GM18498 (cell line): ENCODE measurements at regions not wholly inside any gene's neighbourhood (a gene's known extent, or its start where the extent isn't known, plus 50 kb on each side); places are given as distances from the start of the nearest gene placed in this dataset.
"Not testable (repeated sequence)": the region's sequence is repeated elsewhere in the genome, so short reads cannot be mapped to it uniquely, and the experiment has no call there.

Experiments
- ATAC-seq: cut with Tn5 transposase; IDR thresholded peaks from one replicate; pipeline ENCODE4 v1.9.1; 2021; ENCODE audit warnings: mild to moderate bottlenecking, moderate library complexity; ENCODE audit not compliant: unreplicated experiment

DNA sequence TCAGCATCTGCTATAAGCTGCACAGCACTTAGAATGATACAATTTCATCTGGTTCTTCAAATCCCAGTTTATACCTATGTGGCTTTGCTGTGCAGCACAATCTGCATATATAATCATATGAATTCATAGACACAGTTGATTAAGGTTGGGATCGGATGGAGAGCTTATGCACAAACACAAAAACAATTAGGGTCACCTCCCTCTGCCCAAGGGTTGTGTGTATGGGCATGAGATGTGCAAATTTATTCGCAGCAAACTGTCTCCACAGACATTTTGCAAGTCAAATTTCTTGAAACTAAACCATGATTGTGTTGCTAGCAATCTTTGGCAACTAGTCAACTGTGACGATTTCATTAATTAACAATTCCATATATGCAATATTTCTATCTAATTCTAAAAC is 955.7 kb downstream of the SORCS3 start:
- no peak for ATAC-seq

DNA sequence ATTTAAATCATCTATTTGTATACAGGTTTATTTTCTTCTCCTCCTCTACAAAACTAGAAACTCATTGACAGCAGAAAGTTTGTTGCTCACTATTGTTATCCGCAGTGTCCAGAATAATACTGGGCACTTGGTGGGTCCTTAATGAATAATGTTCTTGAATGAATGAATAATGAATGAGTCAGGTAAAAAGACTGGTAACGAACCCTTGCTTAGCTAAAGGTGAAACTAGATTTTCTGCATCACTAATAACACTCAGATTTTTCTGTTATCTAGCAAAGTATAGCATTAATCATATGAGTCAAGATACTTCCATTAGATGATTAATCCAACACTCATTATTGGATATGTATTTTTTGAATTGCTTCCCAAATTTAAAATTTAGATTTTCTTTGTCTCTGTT is 953.2 kb downstream of the SORCS3 start:
- ATAC-seq, result no peak

DNA sequence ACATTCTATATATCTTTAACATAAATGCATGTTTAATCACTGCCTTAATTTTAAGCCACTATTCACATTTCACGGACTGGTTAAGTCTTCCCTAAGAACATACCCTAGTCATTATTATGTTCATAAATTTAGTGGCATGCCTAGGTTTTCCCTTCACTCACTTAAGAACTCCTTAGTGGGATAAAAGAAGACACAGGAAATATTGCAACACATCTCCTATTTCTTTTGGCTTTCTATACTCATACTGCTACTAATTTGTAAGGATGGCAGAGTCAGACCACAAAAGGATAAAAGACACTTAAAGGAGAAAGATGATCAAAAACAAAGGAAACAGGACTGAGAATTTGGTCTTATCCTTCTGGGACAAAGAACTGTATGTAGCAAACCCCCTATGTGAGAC is 951.4 kb downstream of the SORCS3 start:
- no peak for ATAC-seq

DNA sequence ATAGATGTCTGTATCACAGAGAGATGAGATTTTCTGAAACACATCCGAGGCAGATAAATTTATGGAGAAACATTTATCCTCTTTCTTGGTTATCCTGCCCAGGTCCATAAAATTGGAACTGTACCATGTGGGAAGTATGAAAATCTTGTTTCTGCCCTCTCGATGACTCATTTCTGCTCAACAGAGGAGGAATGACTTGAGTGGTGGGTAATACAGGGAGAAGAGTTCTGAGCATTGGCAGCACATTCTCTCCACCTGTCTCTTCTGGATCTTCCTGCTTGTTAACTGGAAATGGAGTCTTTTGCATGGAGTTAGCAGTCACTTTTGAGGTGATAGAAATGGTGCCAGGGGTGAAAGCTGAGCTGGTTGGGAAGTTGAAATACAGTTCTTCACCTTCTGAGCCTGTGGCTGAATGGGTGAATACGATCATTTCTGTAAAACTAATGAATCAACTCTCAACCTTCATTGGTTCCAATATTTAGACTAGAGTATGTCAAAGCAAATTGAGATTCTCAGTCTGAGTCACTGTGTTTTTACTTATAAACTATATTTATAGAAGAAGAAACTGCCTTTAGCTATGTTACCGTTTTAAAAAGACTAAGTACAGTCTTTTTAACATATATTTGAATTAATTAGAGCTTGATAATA is 945.5 kb downstream of the SORCS3 start:
- no peak for ATAC-seq

DNA sequence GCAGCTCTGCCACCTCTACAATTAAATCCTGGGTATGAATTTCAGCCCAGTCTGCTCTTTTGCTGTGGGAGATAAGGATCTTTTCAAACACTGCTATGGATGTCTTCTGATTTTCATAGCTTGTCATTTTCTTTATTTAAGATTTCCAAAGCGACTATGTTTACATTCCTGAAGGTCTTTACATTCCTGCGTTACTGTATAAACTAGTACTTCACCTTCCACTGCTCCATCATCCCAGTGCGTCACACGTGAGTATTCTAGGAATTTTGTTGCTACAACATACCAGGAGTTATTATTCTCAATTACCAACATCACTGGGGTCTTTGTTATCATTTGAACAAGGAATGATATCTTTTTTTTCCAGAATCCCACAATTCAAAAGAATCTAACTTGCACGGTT is 944.7 kb downstream of the SORCS3 start:
- no peak for ATAC-seq

DNA sequence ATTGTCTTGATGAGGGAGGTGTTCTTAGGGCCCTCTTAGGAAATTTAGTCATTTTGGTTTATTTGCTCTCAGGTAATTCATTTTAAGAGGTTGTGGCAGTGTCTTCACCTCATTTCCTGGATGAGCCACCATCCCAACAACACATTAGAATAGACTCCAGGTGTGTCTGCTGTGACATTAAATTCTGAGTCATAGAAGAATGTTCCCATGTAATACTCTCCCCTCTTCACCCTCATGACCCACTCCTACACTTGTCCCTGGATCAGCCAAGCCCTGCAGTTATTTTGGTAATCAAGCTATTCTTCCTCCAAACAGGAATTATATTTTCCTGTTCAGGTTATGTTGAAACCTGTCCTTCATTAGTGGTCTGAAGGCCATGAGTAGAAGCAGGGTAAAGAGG is 944.1 kb downstream of the SORCS3 start:
- no peak for ATAC-seq

DNA sequence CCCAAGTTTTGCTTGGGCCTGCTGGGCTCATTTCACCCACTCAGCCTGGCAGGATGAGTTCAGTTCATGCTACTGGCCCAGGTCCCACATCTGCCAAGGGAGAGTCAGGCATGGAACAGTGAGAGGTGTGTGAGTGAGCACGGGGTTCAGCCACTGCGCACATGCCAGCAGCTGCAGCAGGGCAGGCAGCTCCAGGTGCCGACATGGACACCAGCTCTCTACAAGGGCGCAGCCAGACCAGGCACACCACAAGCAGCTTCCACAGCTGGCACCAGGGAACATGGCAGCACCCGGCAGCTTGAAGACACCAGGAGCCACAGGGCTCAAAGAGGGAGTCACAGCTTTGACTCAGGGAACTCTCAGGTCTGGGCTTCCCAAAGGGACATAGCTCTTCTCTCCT is 938.0 kb downstream of the SORCS3 start:
- ATAC-seq, result no peak

DNA sequence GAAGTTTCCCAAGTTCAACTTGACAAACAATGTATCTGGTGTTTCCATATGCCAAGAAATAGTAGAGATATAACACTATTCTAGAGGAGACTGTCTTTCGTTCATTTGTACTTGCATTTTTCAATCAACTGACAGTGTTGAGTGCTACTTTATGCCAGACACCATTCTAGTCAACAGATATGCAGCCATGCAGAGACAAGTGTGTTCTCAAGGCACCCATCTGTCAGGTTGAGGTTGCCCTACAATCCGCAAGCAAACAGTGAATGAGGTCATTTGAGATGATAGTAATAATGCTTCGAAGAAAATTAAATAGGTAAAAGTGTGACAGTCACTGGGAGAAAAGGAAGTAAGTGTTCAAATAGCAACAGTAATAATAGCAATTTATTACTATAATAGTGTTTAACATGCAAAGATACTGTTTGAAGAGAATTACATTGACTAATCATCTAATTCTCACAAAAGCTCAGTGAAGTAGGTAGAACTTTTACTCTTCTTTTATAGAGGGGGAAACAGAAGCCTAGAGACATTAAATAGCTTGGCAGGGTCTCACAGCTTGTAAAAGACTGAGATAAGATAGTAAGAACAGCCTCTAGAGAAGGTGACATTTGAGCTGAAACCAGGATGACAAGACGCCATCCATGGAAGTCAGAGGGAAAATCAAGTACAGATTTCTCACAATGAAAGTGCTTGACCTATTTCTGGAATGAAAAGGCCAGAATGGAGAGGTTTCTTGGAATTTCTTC is 936.9 kb downstream of the SORCS3 start:
- ATAC-seq, result no peak

DNA sequence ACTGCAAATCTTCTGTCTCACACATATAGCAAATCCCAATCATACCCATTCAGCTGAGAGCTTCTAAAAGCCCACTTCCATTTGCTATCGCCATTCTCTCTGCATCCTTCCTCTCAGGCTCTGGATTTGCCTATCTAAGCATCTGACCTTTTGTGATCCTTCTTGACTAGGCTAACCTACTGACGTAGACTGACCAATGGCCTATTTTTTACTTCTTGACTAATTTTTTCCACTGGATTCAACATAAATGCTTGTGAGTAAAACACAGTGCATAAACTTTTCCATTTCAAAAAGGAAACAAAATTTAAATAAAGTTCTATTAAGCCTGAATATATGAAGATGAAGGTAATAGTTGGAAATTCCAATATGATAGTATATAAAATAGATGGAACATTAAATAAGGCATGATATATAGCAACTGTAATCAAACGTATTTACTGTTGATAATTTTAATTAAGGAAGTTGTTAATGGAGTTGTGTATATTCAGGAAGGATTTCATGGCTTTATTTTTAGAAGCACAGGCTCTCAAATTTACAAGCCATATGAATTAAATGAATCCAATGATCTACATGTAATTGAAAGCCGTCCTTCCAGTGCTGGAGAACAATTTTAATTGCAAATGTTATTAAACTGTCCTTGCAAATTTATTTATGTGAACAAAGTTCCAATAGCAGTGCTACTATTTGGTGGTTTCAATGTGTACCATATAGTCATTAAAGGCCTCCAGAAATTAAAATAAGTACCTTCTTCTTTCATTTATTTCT is 918.4 kb downstream of the SORCS3 start:
- no peak for ATAC-seq

DNA sequence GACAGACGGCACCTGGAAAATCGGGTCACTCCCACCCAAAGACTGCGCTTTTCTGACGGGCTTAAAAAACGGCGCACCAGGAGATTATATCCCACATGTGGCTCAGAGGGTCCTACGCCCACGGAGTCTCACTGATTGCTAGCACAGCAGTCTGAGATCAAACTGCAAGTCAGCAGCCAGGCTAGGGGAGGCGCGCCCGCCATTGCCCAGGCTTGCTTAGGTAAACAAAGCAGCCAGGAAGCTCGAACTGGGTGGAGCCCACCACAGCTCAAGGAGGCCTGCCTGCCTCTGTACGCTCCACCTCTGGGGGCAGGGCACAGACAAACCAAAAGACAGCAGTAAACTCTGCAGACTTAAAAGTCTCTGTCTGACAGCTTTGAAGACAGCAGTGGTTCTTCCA is 909.4 kb downstream of the SORCS3 start:
- not testable (repeated sequence) for ATAC-seq

DNA sequence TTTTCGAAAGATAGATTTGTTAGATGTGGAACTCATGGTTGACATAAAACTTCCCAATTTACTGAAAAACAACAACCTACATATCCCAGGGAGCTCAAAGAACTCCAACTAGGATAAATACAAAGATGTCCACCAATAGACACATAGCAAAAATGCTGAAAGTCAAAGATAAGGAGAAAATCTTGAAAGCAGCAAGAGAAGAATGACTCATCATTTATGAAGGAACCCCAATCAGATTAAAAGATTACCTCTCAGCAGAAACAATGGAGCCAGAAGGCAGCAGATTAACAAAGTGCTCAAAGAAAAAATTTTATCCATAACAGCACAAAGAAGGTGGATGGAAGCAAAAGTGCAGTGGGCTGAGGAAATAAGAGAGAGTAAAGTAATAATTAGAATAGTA is 908.6 kb downstream of the SORCS3 start:
- no peak for ATAC-seq

DNA sequence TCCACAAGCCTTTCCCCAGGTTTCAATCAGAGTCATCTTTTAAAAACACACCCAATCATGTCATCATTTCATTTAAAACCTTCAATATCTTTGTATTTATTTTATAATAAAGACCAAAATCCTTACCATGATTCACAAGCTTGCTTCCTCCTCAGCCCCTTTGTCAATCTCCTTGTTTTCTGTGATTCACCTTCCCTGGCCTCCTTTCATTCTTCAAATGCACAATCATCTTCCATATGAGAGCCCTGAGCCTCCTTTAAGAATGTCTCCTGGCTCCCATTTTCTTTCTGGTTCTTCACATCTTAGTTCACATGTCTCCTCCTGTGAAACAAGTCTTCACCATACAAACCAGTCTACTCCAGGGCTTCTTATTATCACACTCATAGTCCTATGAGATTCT is 904.0 kb downstream of the SORCS3 start:
- ATAC-seq, result no peak

DNA sequence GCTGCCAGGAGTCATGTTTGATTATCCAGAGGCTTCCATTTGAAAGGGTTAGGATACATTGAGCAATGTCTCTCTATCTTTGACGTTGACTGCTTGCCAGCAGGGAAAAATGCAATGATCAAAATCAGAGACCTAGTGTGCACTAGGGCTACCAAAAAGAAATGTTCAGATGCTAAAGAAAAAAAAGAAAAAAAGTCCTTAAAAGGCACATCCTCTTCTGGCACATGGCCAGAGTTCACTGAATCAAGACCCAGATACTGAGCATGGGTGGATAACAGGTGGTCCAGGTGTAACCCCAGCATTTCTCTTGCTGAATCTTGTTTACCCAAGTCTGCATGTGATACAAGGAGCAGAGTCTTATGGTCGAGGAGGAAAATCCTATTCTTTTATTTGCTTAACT is 899.3 kb downstream of the SORCS3 start:
- no peak for ATAC-seq

DNA sequence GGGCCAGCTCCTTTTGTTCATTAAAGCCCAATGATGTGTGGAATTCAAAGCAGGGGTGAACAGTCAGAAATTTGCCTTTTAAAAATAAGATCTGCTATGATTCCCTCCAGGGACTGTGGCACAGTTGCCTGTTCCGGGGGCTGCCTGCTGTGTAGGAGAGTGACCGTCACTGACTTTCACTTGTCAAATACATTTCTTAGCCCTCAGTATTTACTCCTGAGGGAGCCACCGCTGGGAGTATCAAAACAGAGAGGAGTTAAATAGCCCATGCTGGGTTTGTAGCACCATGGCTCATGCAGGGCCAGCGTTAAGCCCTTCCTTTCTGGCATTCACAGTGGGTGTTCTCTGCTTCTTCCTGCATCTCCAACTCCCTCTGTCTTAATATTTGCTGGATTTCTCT is 897.8 kb downstream of the SORCS3 start:
- ATAC-seq, result no peak

DNA sequence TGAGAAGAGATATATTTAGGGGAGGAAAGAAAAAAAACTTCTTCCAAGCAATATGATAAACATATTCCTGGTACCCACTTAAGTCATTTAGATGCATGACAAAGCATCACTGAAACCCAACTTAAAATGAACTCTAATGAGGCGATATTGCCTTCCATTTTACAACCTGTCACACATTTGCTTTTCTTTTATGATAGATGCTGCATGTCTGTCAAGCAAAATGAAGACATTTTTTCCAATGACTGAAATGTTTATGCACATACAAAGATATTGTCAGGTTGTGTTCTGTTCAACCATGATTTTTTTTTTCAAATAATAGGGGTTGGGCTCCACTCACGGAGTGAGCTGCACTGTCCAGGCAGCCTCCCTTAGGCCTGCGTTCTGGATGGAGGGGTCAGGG is 894.4 kb downstream of the SORCS3 start:
- ATAC-seq, result no peak

DNA sequence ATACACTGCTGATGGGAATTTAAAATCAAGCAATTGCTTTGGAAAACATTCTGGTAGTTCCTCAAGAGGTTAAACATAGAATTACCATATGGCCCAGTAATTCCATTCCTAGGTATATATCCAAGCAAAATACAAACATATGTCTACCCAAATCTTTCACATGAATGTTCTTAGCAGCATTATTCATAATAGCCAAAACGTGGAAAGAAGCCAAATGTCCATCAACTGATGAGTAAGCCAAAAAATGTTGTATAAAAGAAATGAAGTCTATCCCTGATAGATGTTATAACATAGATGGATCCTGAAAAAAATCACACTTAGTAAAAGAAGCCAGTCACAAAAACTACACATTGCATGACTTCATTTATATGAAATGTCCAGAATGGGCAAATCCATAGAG is 893.0 kb downstream of the SORCS3 start:
- ATAC-seq, result no peak

DNA sequence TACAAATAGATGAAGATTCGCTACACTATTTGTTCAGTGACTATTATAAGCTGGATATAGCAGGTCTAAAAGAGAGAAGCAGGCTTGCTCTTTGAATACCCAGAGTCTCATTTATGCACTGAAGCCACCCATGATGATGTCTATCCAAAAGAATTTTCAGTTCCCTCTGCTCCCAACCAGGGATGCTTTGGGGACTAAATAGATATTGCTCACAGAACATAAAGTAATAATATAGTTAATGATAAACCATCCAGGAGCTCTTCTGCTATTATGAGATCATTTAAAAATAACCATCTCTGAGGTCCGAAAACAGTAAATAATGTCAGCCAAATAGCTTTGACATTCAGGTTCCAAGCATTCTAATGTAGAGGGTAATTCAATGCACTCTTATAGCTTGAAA is 875.4 kb downstream of the SORCS3 start:
- no peak for ATAC-seq

DNA sequence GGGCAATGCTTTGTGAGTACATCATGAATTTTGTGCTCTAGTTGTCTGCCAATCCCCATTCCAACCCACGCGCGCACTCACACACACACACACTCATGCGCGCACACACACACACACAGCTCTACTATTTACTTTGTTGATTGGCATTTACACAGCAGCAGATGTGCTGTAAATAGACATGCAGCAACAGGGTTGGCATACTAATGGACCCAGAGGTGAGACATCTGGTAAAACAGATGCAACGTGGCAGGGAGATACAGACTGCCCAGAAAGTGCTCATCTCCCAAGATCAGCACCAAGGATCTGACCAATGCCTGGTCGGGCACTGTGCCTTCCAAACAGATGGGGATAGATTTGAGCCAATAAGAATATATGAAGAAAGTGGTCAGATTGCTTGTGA is 873.0 kb downstream of the SORCS3 start:
- ATAC-seq, result no peak

DNA sequence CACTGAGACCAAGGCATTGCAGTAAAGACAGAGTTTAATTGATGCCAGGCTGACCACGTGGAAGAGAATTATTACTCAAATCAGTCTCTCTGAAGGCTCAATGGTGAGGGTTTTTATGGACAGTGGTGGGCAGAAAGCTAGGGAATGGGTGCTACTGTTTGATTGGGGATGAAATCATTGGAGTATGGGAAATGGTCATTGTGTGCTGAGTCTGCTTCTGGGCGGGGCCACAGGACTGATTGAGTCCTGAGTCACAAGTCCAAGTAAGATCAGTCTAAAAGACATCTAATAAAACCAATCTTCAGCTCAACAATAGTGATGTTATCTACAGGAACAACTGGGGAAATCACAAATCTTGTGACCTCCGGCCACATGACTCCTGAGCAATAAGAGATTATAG is 868.4 kb downstream of the SORCS3 start:
- ATAC-seq, result no peak

DNA sequence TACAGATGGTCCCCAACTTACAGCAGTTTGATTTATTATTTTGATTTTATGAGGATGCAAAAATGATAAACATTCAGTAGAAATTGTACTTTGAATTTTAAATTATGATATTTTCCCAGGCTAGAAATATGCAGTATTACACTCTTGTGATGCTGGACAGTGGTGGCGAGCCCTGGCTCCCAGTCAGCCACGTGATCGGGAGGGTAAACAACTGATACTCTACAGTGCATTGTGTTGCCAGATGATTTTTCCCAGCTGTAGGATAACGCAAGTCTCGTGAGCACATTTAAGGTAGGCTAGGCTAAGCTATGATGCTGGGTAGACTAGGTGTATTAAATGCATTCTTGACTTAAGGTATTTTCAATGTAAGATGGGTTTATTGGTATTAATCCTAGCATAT is 865.2 kb downstream of the SORCS3 start:
- no peak for ATAC-seq

DNA sequence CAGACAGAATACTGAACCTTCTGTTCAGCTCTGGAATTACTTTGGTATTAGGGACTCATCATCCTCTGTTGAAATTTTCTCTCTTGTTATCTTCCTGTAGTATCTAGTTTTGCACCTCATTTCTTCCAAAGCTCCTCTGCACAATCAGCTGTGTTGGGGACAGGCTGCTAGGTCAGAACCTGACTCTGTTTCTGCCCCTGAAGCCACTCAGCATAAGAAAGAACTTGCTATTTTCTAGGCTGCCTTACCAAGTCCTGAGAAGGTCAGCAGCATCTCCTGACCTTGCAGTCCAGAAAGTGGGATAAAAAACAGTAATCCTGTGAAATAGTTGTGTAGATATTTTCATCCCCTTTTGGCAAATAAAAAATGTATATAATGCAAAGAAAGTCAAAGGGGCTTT is 862.6 kb downstream of the SORCS3 start:
- ATAC-seq, result no peak

DNA sequence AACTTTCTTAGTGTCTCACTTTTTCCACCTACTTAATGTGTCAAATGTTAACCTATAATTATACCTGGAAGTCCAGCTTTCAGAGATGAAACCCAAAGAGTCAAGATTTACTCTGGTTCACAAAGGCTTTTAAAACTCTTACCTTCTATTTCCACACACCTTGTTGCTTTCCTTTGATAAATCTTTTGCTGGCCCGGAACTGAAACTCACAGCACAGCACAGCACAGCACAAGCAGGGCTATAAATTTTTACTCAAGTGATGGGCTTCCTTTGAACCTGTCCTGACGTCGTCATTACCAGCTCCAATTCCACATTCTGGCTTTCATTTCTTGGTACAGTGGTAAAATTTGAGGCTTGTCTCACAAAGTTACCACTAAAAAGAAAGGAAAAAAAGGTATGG is 861.0 kb downstream of the SORCS3 start:
- no peak for ATAC-seq
